ENCODE measurements at regions not wholly inside any gene's neighbourhood (a gene's known extent, or its start where the extent isn't known, plus 50 kb on each side); places are given as distances from the start of the nearest gene placed in this dataset.
A peak's percentile ranks its signal among the peaks of the same experiment; 100 is the strongest.
"Not testable (repeated sequence)": the region's sequence is repeated elsewhere in the genome, so short reads cannot be mapped to it uniquely, and the experiment has no call there.

GRCh38 chr17:78299049-78299448 is 60.8 kb downstream of the SOCS3 start:
- no peak for DNase-seq
- no peak overlapping the region for H3K27ac ChIP-seq
- no peaks in the 10 kb centered on the region for H3K4me1 ChIP-seq
- no peak overlapping the region for H3K4me3 ChIP-seq (replicated peaks in 1 of 3)
- intact Hi-C loops (cut with DNase I) = no loop called here
- no peaks in the 10 kb centered on the region for H3K36me3 ChIP-seq
- H3K27me3 ChIP-seq = no peaks in the 10 kb centered on the region
- WGBS, 2 donors = 68 to 81% methylated on average over 11 of the region's 11 CpGs
- no peaks in the 10 kb centered on the region for H3K9me3 ChIP-seq
- no peak for TF ChIP-seq POLR2A (IDR thresholded peaks at IDR 0.05)
- no peak for TF ChIP-seq CTCF (IDR thresholded peaks at IDR 0.05)

GRCh38 chr17:78294776-78295175 is 63.3 kb downstream of the TMEM235 start:
- no peak for DNase-seq
- Histone ChIP-seq H3K4me1 (no peaks in the 10 kb centered on the region), H3K27me3 (no peaks in the 10 kb centered on the region), H3K27ac (no peak overlapping the region), H3K9me3 (no peaks in the 10 kb centered on the region), H3K36me3 (no peaks in the 10 kb centered on the region), H3K4me3 (replicated peaks in 1 of 3) (no peak overlapping the region)
- 84 to 90% methylated on average over 13 to 15 of the region's 15 CpGs for WGBS, 2 donors
- intact Hi-C loops (cut with DNase I) = loop anchor here (5.0 kb wide), 1 partner anchor 128 kb away; no protein-coding TSS in a partner anchor
- TF ChIP-seq POLR2A (IDR thresholded peaks at IDR 0.05) = no peak
- TF ChIP-seq CTCF (IDR thresholded peaks at IDR 0.05) = no peak

- no peaks in the 10 kb centered on the region for H3K36me3 ChIP-seq
- intact Hi-C loops (cut with DNase I) = loop anchor here (5.0 kb wide), 1 partner anchor 128 kb away; no protein-coding TSS in a partner anchor
- no peaks in the 10 kb centered on the region for H3K4me1 ChIP-seq
- no peak for TF ChIP-seq POLR2A (IDR thresholded peaks at IDR 0.05)
- no peak for TF ChIP-seq CTCF (IDR thresholded peaks at IDR 0.05)
- WGBS, 2 donors = 82% methylated on average over 8 to 9 of the region's 9 CpGs
- H3K4me3 ChIP-seq (replicated peaks in 1 of 3) = no peak overlapping the region
- H3K27ac ChIP-seq = no peak overlapping the region
- DNase-seq = no peak
- no peaks in the 10 kb centered on the region for H3K27me3 ChIP-seq
- H3K9me3 ChIP-seq = no peaks in the 10 kb centered on the region
Observed at GRCh38 chr17:78294356-78294755, 62.9 kb downstream of the TMEM235 start.

- not testable (repeated sequence) for H3K4me1 ChIP-seq; H3K9me3 ChIP-seq; H3K36me3 ChIP-seq; DNase-seq; H3K4me3 ChIP-seq (replicated peaks in 1 of 3); H3K27me3 ChIP-seq; H3K27ac ChIP-seq
- 78 to 87% methylated on average over 6 of the region's 6 CpGs for WGBS, 2 donors
- intact Hi-C loops (cut with DNase I) = loop anchor here (5.0 kb wide), 1 partner anchor 129 kb away; no protein-coding TSS in a partner anchor
Observed at GRCh38 chr17:78293151-78293550, 61.7 kb downstream of the TMEM235 start.

- DNase-seq = peak; percentile 44 to 57
- H3K27ac ChIP-seq = no peak overlapping the region
- no peak overlapping the region for H3K4me3 ChIP-seq (replicated peaks in 1 of 3)
- TF ChIP-seq CTCF (IDR thresholded peaks at IDR 0.05) = no peak
- TF ChIP-seq POLR2A (IDR thresholded peaks at IDR 0.05) = no peak
- 71 to 72% methylated on average over 20 to 23 of the region's 26 CpGs for WGBS, 2 donors
- H3K27me3 ChIP-seq = no peaks in the 10 kb centered on the region
- no peaks in the 10 kb centered on the region for H3K4me1 ChIP-seq
- H3K36me3 ChIP-seq = no peaks in the 10 kb centered on the region
- intact Hi-C loops (cut with DNase I) = loop anchor here (5.0 kb wide), 1 partner anchor 130 kb away; no protein-coding TSS in a partner anchor
- H3K9me3 ChIP-seq = no peaks in the 10 kb centered on the region
Observed at GRCh38 chr17:78291944-78292910, 60.8 kb downstream of the TMEM235 start.
